ENCODE measurements at regions not wholly inside any gene's neighbourhood (a gene's known extent, or its start where the extent isn't known, plus 50 kb on each side); places are given as distances from the start of the nearest gene placed in this dataset.

- DNase-seq (ENCODE audit: low spot score), result no peak
These were observed 153.0 kb downstream of the UXS1 start for GRCh38 chr2:106041150-106041549.

- no peak for DNase-seq (ENCODE audit: low spot score)
These were observed 154.3 kb downstream of the UXS1 start for GRCh38 chr2:106039634-106040315.

GRCh38 chr2:106038601-106039375 is 155.3 kb downstream of the UXS1 start:
- no peak for DNase-seq (ENCODE audit: low spot score)

GRCh38 chr2:106037932-106038331 is 156.2 kb downstream of the UXS1 start:
- no peak for DNase-seq (ENCODE audit: low spot score)

GRCh38 chr2:106037262-106037661 is 156.8 kb downstream of the UXS1 start:
- DNase-seq (ENCODE audit: low spot score), result no peak

DNA sequence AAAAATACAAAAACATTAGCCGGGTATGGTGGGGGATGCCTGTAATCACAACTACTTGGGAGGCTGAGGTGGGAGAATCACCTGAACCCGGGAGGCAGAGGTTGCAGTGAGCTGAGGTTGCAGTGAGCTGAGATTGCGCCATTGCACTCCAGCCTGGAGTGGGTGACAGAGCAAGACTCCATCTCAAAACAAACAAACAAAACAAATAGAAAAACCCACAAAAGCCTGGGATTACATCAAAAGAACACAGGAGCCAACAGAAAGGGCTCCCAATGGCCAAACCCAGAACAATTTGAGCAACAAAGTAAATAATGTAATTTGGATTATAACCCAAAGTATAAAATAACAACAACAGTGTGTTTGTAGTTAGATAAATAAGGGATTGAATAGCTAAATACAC is 159.8 kb downstream of the UXS1 start:
- DNase-seq (ENCODE audit: low spot score), result no peak

GRCh38 chr2:106032676-106033075 is 161.4 kb downstream of the UXS1 start:
- no peak for DNase-seq (ENCODE audit: low spot score)

DNA sequence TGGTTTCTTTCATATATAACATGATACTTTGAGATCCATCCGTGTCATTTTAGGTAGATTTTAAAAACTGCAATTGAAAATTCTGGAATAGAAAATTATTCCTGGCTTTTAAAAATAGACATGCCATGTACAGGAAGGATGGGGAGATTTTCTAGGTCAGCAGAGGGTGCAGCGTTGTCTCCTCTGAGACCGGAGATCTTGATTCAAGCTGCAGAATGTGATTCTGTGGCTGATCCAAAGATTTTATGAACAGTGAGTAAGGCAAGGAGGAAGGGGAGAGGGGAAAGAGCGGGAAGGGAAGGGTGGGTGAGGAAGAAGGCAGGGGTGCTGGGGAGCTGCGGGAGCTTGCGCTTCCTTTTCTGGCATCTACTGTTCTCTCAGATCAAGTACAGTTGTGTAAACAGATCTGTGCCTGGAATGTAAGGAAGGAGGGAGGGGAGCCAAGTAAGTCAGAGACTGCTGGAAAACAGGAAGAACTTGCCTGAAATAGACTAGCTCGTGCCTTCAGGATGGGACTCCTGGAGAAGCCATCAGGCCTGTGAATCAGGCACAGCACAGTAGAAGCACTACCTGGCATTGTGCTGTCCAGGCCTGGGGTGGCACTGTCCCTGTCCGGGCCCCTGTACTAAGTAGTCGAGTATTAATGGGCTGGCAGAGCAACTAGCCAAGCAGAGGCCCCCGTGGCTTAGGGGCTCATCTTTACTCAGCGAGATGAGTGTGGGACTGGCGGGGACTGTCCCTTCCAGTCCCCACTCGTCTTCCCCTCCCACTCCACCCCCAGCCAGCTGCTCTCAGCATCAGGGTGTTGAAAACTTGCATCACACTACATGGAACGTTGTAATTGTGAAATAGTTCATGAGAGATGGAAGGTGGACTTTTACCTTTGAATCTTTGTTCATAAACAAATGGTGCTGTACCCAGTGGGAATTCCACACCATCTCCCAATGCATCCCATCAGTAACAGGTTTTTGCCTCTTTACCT is 163.5 kb downstream of the UXS1 start:
- DNase-seq (ENCODE audit: low spot score), result peak; percentile 72

DNA sequence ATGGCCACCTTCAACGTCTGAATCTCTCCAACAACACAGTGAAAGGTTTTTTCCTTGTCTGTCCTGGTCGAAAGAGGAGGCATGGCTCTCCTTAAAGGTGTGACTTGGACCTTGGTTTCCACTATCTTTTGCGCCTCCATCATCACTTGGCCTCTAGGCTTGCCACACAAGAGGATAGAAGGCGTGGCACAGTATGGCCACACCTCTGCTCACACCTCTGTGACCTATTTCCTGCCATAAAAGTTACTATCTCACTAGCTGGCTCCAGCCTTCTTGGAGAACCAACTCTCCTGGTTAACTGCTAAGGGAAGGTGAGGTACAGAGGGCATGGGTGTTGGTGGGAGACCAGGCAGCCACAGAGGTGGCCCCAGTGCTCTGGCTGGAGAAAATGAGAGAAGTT is 165.9 kb downstream of the UXS1 start:
- no peak for DNase-seq (ENCODE audit: low spot score)

- no peak for DNase-seq (ENCODE audit: low spot score)
These were observed 167.6 kb downstream of the UXS1 start for GRCh38 chr2:106026271-106027190.

DNA sequence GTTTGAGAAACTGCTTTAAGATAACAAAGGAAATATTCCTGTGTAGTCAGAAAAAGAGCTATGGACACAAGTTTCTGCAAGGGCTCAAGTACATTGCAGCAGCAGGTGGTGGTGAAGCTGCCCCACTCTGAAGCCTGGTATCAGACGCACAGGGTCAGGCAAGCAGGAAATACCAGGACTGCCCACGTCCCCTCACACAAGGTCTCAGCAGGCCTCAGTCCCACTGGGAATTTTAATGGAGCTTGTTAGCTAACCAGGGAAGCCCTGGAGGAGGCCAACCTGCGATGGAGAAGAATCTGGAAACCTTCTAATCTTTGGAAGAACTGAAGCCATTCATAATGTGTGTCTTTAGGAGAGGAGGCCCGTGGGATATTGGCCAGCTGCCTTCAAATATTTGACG is 168.3 kb downstream of the UXS1 start:
- DNase-seq (ENCODE audit: low spot score), result no peak

DNA sequence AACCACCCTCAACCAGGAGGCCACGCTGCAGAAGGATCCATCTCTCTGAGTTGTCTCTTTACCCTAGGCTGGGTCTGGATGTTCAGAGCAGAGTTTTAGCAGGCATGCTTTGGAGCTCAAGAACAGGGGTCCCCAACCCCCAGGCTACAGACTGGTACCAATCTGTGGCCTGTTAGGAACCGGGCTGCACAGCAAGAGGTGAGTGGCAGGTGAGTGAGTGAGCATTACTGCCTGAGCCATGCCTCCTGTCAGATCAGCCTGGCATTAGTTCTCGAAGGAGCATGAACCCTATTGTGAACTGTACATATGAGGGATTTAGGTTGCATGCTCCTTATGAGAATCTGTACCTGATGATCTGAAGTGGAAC is 172.5 kb downstream of the UXS1 start:
- no peak for DNase-seq (ENCODE audit: low spot score)

- DNase-seq (ENCODE audit: low spot score), result no peak
These were observed 173.1 kb downstream of the UXS1 start for GRCh38 chr2:106020821-106021661.

GRCh38 chr2:106020032-106020431 is 174.1 kb downstream of the UXS1 start:
- DNase-seq (ENCODE audit: low spot score), result no peak

GRCh38 chr2:106018141-106018540 is 176.0 kb downstream of the UXS1 start:
- DNase-seq (ENCODE audit: low spot score), result no peak

DNA sequence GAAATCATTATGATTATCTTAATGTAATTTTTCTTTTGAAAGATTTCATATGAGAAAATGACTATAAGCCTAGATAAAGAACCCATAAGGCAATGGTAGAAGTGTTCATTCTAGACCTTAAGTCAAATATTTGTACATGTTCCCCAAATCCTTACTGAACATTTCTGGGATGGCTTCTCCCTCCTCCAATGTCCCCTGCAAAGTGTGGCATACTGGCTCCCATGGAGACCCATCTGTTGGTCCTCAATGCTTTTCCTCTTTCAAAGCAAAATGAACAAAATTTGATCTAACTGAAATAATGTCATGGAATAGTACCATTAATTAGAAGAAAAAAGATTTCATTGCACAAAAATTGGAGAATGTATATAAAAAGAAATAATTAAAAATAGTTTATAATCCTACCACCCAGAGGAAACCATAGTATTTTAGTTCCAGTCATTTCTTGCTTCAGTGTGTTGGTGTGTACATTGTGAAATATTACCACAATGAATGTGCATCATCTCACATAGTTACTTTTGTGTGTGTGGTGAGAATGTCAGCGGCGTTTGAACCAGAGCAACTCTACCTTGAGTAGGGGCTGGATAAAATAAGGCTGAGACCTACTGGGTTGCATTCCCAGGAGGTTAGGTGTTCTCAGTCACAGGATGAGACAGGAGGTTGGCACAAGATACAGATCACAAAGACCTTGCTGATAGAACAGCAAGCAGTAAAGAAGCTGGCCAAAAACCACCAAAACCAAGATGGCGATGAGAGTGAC is 181.3 kb downstream of the UXS1 start:
- DNase-seq (ENCODE audit: low spot score), result no peak

- no peak for DNase-seq (ENCODE audit: low spot score)
These were observed 182.0 kb downstream of the UXS1 start for GRCh38 chr2:106012001-106012590.

DNA sequence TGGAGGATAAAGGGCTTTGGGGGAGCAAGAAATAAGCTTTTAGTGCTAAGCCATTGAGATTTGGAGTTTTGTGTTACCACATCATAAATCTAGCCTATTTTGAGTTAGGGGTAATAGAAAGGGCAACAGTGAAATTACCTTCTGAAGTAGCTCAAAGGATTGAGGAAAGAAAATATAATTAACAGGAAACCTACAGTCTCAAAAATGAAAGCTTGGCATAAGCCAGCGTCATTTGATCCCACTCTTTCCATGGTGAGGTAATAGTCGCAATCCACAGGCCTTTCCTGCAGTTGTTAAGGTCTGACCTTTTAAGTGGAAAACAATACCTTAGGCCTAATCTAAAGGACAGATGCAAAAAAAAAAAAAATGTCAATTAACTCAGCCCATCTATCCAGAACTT is 182.7 kb downstream of the UXS1 start:
- DNase-seq (ENCODE audit: low spot score), result no peak

GRCh38 chr2:106010818-106011355 is 183.2 kb downstream of the UXS1 start:
- DNase-seq (ENCODE audit: low spot score), result no peak
